ENCODE measurements at regions not wholly inside any gene's neighbourhood (a gene's known extent, or its start where the extent isn't known, plus 50 kb on each side); places are given as distances from the start of the nearest gene placed in this dataset.

DNA sequence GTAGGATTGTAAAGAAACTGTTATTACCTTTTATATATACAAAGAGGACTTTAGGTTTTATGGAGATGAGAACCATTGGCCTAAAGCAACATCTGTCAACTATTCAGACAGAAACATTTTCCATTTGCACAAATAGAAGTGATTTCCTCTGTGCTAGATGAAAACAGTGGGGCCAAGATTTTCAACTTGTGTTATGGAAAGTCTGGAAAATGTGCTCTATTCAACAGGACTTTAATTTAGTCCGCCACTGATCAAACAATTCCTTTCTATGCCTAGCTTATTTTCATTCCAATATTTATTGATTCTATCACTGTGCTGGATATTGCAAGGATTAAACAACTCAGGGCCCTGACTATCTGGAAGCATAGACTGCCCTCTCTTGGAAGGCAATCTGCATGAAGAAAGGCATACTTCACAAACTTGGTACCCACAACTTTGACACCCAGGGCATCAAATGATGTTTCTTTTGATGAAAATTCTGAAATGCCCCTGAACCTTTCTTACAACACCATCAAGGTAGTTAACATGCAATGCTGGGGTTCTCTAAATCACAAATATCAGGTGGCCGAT is 126.6 kb upstream of the HMHB1 start:
- WGBS, 2 donors (ENCODE audit: low coverage in 1 of 2): 83 to 100% methylated on average over 2 of the region's 2 CpGs
- no peaks in the 10 kb centered on the region for H3K36me3 ChIP-seq
- H3K27me3 ChIP-seq: no peaks in the 10 kb centered on the region
- TF ChIP-seq, protein P1, sequence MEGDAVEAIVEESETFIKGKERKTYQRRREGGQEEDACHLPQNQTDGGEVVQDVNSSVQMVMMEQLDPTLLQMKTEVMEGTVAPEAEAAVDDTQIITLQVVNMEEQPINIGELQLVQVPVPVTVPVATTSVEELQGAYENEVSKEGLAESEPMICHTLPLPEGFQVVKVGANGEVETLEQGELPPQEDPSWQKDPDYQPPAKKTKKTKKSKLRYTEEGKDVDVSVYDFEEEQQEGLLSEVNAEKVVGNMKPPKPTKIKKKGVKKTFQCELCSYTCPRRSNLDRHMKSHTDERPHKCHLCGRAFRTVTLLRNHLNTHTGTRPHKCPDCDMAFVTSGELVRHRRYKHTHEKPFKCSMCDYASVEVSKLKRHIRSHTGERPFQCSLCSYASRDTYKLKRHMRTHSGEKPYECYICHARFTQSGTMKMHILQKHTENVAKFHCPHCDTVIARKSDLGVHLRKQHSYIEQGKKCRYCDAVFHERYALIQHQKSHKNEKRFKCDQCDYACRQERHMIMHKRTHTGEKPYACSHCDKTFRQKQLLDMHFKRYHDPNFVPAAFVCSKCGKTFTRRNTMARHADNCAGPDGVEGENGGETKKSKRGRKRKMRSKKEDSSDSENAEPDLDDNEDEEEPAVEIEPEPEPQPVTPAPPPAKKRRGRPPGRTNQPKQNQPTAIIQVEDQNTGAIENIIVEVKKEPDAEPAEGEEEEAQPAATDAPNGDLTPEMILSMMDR (IDR thresholded peaks at IDR 0.05): no peak
- TF ChIP-seq POLR2AphosphoS5 (IDR thresholded peaks at IDR 0.05): no peak
- TF ChIP-seq EP300 (IDR thresholded peaks at IDR 0.05): no peak
- TF ChIP-seq POLR2A (IDR thresholded peaks at IDR 0.05): no peak
- no peak overlapping the region for H3K4me3 ChIP-seq
- ATAC-seq: no peak
- H3K4me1 ChIP-seq: peaks cover 0 to 14% (median 2%) of the 10 kb centered on the region in 3 donors
- H3K9me3 ChIP-seq: peaks cover 0 to 7% (median 0%) of the 10 kb centered on the region in 3 donors
- no peak overlapping the region for H3K27ac ChIP-seq

DNA sequence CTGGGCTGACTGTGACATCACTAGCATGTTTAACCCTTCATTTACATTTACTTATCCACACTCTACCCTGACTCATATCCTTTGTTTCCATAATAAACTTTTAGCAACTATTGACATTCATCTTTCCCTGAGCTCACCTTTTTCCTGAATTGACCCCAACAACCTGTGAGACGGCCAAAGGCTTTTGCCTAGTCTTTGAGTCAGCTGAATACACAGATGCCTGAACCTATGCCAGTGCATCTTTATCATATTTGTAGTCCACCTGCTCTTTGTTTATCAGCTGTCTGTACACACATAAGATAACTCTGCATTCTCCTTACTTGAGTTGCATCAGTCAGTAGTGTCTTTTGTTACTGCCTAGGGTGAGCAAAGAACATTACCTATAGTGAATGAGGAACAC is 128.5 kb upstream of the HMHB1 start:
- Histone ChIP-seq H3K27me3 (no peaks in the 10 kb centered on the region), H3K4me1 (peaks cover 0 to 14% (median 2%) of the 10 kb centered on the region in 3 donors), H3K27ac (no peak overlapping the region), H3K36me3 (no peaks in the 10 kb centered on the region), H3K9me3 (no peaks in the 10 kb centered on the region), H3K4me3 (no peak overlapping the region)
- no peak for ATAC-seq
- 80 to 92% methylated on average over 1 of the region's 1 CpG for WGBS, 2 donors (ENCODE audit: low coverage in 1 of 2)
- TF ChIP-seq POLR2AphosphoS5 (IDR thresholded peaks at IDR 0.05): no peak
- TF ChIP-seq, protein P1 (IDR thresholded peaks at IDR 0.05): no peak
- no peak for TF ChIP-seq POLR2A (IDR thresholded peaks at IDR 0.05)
- no peak for TF ChIP-seq EP300 (IDR thresholded peaks at IDR 0.05)

DNA sequence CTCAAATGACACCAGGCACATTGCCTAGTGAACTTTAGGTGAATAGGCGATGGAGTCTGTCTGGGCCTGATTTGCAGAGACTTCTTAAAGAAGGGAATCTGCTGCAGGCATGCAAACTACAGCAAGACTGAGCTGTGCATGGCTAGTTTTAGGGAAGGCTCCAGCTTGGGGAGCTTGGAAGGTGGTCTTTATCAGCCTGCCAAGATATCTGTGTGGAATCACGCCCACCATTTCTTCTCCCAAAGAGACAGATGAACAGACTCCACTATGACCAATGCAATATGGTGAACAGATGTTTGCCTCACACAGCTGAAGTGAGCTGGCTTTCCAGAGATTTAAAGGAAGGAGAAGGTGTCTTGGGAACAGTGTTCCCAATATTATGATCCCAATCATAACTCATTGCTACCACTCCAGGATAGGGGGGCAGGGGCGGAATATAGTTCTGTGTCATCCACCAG is 129.0 kb upstream of the HMHB1 start:
- Histone ChIP-seq H3K4me1 (peaks cover 0 to 14% (median 2%) of the 10 kb centered on the region in 3 donors), H3K27me3 (no peaks in the 10 kb centered on the region), H3K36me3 (no peaks in the 10 kb centered on the region), H3K4me3 (no peak overlapping the region), H3K9me3 (no peaks in the 10 kb centered on the region), H3K27ac (no peak overlapping the region)
- WGBS, 2 donors (ENCODE audit: low coverage in 1 of 2): 66 to 81% methylated on average over 2 of the region's 3 CpGs
- no peak for TF ChIP-seq POLR2A (IDR thresholded peaks at IDR 0.05)
- no peak for TF ChIP-seq POLR2AphosphoS5 (IDR thresholded peaks at IDR 0.05)
- TF ChIP-seq, protein P1 (IDR thresholded peaks at IDR 0.05): no peak
- TF ChIP-seq EP300 (IDR thresholded peaks at IDR 0.05): no peak
- no peak for ATAC-seq

DNA sequence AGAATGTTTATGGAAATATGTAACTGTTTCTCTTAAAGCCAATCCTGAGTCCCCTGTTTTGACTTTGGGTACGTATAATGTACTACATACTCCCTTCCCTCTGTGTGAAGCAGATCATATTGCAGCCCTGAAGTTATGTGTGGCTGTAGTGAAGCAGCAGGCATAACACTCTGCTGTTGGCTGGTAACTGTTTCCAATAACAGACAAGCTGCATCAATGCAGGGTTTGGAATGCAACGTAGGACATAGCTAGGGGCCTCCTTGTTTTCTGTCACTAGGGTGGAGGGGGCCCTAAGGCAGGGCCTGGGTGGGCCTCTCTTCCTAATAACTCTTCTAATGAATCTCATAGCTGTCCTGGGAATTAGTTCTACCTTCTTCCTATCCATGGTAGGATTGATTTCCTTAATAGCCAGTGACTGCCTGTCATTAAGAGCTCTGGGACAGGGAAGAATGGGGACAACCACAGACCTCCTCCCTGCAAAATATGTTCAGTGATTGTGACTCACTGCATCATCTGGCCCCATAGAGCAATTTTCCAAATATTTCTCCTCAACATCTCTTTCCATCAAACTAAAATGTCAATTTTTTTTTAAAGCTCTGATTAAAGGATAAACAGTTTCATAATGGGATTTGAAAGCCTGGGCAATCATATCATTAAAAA is 129.6 kb upstream of the HMHB1 start:
- no peaks in the 10 kb centered on the region for H3K9me3 ChIP-seq
- ATAC-seq: no peak
- H3K36me3 ChIP-seq: no peaks in the 10 kb centered on the region
- H3K4me1 ChIP-seq: peaks cover 0 to 14% (median 2%) of the 10 kb centered on the region in 3 donors
- H3K27me3 ChIP-seq: no peaks in the 10 kb centered on the region
- no peak overlapping the region for H3K27ac ChIP-seq
- 20% methylated on average over 1 of the region's 2 CpGs; no CpG with 5 or more reads in 1 of the 2 donors for WGBS, 2 donors (ENCODE audit: low coverage in 1 of 2)
- TF ChIP-seq, protein P1 (IDR thresholded peaks at IDR 0.05): no peak
- TF ChIP-seq EP300 (IDR thresholded peaks at IDR 0.05) (no peak), POLR2AphosphoS5 (IDR thresholded peaks at IDR 0.05) (no peak)
- H3K4me3 ChIP-seq: no peak overlapping the region

Data from gastroesophageal sphincter (tissue), 4 donors.